Fibroblast of pulmonary artery (primary cell): ENCODE measurements at regions not wholly inside any gene's neighbourhood (a gene's known extent, or its start where the extent isn't known, plus 50 kb on each side); places are given as distances from the start of the nearest gene placed in this dataset.

ENCODE experiments used
- DNase-seq: peaks from one replicate; pipeline ENCODE4 v3.0.0-alpha.2; 2010; ENCODE audit warnings: low read depth
- H3K4me3 ChIP-seq: replicated peaks from 2 replicates; pipeline ENCODE4 v1.5.1; 2011; ENCODE audit warnings: low read depth, mild to moderate bottlenecking, control low read depth, low read length, moderate library complexity
- TF ChIP-seq, protein P1 (sequence below): IDR thresholded peaks from 2 replicates; pipeline ENCODE4 v1.5.1; 2011; ENCODE audit warnings: mild to moderate bottlenecking, control low read depth, low read length, inconsistent platforms; ENCODE audit errors: missing control alignments

DNA sequence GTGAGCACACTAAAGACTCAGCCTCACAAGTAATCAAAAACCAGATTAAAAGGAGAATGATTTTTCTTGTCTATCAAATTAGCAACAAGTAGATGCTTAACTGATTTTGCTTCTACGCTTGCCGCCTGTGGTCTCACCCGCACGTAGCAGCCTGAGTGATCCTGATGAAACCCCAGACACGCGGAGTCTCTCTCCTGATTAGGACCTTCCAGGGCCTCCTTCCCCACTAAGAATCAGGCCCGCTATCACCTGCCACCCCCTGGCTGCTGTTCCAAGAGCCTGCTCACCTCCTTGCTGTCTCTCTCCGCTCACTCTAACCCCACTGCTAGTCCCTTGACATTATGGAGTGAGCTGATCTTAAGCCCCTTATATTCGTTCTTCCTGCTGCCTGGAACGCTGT is 325.9 kb upstream of the NRP1 start:
- no peak for DNase-seq
- H3K4me3 ChIP-seq = no peak overlapping the region
- TF ChIP-seq, protein P1, sequence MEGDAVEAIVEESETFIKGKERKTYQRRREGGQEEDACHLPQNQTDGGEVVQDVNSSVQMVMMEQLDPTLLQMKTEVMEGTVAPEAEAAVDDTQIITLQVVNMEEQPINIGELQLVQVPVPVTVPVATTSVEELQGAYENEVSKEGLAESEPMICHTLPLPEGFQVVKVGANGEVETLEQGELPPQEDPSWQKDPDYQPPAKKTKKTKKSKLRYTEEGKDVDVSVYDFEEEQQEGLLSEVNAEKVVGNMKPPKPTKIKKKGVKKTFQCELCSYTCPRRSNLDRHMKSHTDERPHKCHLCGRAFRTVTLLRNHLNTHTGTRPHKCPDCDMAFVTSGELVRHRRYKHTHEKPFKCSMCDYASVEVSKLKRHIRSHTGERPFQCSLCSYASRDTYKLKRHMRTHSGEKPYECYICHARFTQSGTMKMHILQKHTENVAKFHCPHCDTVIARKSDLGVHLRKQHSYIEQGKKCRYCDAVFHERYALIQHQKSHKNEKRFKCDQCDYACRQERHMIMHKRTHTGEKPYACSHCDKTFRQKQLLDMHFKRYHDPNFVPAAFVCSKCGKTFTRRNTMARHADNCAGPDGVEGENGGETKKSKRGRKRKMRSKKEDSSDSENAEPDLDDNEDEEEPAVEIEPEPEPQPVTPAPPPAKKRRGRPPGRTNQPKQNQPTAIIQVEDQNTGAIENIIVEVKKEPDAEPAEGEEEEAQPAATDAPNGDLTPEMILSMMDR = no peak

DNA sequence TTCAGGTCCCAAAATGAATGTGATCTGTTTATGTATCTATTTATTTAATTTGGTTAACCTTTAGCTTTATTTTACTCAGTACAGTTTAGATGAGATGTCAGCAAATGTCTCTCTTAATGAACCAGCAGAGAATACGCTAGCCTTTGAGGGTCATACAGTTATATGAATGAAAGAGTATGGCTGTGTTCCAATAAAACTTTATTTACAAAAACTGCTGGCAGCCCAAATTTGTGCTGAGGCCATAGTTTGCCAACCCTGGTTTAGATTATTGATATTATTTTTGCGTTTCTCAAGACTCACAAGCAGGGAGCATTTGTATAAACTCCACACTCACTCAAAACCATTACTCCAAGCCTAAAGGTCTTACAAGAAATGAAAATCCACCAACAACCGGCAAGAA is 323.4 kb upstream of the NRP1 start:
- TF ChIP-seq, protein P1 = no peak
- H3K4me3 ChIP-seq = no peak overlapping the region
- DNase-seq = no peak

- TF ChIP-seq, protein P1 = no peak
- peak; percentile 72 for DNase-seq
- no peak overlapping the region for H3K4me3 ChIP-seq
These were observed 322.9 kb upstream of the NRP1 start for GRCh38 chr10:33657154-33657908.

GRCh38 chr10:33655921-33656320 is 321.5 kb upstream of the NRP1 start:
- peak; percentile 42 for DNase-seq
- TF ChIP-seq, protein P1 = no peak
- no peak overlapping the region for H3K4me3 ChIP-seq

DNA sequence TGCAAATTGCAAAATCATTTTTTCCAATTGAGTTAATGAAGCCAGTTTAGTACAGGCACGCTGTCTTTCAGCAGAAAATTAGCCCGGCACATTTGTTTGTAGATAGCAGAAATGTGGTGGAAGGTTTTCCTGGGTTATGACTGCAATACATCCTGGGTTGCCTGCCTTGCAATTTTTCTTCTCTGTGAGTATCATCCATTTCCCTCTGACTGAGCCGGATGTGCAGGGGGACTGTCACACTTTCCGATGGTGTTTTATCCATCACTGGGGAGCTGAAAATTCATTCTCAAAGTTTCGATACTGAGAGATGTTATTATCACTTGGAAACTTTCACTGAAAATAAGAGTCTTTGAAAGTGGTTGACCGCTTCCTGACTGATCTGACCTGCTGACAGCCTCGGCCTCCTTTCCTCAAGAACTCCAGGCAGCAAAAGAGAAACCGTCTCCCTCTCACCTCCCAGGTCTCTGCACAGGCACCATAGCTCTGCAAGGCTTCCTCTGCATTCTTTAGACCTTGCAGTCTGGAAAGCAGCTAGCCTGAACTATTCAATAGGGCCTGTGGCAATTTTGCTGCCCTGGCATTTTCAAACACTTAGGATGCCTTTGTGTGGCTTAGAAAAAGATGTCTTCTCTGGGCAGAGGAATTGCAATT is 320.8 kb upstream of the NRP1 start:
- TF ChIP-seq, protein P1 = no peak
- no peak overlapping the region for H3K4me3 ChIP-seq
- DNase-seq = no peak

DNA sequence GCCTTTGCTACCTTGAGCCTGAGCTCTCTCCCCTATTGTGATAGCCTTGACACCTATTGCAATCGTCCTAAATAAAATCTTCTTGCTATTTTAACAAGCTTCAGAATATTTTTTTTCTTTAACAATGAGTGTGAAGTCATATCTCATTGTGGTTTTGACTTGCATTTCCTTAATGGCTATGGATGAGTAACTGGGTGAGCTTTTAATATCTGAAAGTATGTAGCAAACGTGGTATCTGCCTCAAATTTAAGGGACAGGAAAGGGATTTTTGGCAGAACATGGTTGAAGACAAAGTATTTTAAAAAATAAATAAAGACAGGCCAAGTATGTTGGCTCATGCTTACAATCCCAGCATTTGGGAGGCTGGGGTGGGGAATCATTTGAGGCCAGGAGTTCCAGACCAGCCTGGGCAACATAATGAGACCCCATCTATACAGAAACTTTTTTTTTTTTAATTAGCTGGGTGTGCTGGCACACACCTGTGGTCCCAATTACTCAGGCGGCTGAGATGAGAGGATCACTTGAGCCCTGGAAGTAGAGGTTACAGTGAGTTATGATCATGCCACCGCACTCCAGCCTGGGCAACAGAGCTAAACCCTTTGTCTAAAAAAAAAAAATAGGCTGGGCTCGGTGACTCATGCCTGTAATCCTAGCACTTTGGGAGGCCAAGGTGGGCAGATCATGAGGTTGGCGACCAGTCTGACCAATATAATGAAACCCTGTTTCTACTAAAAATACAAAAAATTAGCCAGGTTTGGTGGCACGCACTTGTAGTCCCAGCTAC is 319.3 kb upstream of the NRP1 start:
- TF ChIP-seq, protein P1 = no peak
- DNase-seq = peak; percentile 88
- H3K4me3 ChIP-seq = no peak overlapping the region
